IPS-18a (cell line): ENCODE measurements at regions not wholly inside any gene's neighbourhood (a gene's known extent, or its start where the extent isn't known, plus 50 kb on each side); places are given as distances from the start of the nearest gene placed in this dataset.

Experiments
- H3K27ac ChIP-seq: one replicate; pipeline ENCODE4 v1.5.1; 2013; ENCODE audit warnings: low read length
- H3K27me3 ChIP-seq: one replicate; pipeline ENCODE4 v1.6.1; 2013; ENCODE audit warnings: mild to moderate bottlenecking, low read length; ENCODE audit not compliant: control insufficient read depth, insufficient read depth
- H3K36me3 ChIP-seq: one replicate; pipeline ENCODE4 v1.6.1; 2013; ENCODE audit warnings: low read depth, low read length; ENCODE audit not compliant: control insufficient read depth
- H3K4me1 ChIP-seq: one replicate; pipeline ENCODE4 v1.6.1; 2013; ENCODE audit warnings: low read depth, low read length; ENCODE audit not compliant: control insufficient read depth
- H3K4me3 ChIP-seq: one replicate; pipeline ENCODE4 v1.5.1; 2013; ENCODE audit warnings: low read length
- H3K9ac ChIP-seq: one replicate; pipeline ENCODE4 v1.6.1; 2013; ENCODE audit warnings: mild to moderate bottlenecking, low read length, moderate library complexity
- H3K9me3 ChIP-seq: one replicate; pipeline ENCODE4 v1.6.1; 2013; ENCODE audit warnings: low read depth, low read length; ENCODE audit not compliant: control insufficient read depth

- Histone ChIP-seq H3K36me3 (no peaks in the 10 kb centered on the region), H3K27me3 (no peaks in the 10 kb centered on the region), H3K27ac (no peak overlapping the region), H3K4me1 (no peaks in the 10 kb centered on the region), H3K4me3 (no peak overlapping the region), H3K9ac (no peak overlapping the region), H3K9me3 (no peaks in the 10 kb centered on the region)
Measured at GRCh38 chr7:15922002-15922401, 235.5 kb upstream of the MEOX2 start.

DNA sequence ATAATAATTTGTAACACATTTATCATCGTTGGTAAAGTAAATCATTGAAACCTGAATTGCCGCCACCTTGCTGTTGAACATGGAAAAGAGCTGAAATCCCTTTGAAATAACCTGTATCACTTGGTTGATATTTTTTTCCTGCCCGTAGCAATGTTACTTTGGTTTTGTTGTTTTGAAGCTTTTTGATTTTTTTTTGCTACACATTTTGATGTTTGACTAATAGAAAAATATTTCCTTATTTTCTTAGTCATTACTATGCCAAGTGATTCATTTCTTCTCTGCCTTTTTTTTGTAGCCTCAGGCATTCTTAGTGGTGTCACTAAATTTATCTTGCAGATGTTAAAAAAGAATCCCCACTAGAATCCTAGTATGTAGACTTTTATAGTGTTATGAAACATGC is 235.1 kb upstream of the MEOX2 start:
- H3K27ac ChIP-seq = no peak overlapping the region
- no peaks in the 10 kb centered on the region for H3K9me3 ChIP-seq
- H3K9ac ChIP-seq = no peak overlapping the region
- H3K27me3 ChIP-seq = no peaks in the 10 kb centered on the region
- H3K4me1 ChIP-seq = no peaks in the 10 kb centered on the region
- H3K36me3 ChIP-seq = no peaks in the 10 kb centered on the region
- no peak overlapping the region for H3K4me3 ChIP-seq

DNA sequence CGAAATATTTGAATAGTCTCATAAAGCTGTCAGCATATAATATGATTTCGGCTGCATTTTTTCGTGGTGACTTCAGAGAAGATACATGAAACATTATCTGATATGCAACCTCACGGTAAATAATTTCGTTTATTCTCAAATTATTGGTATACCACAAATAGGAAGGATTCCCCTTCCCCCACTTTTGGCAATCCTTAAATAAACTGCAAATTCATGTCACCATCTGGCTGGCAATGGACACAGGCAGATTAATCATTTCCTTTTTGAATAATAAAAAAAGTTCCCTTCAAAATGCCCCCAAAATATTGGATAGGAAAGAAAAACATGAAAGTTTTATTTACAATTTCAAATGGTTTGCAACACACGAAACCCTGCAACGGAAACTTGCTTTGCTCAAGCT is 234.5 kb upstream of the MEOX2 start:
- Histone ChIP-seq H3K27me3 (no peaks in the 10 kb centered on the region), H3K9me3 (no peaks in the 10 kb centered on the region), H3K4me1 (no peaks in the 10 kb centered on the region), H3K36me3 (no peaks in the 10 kb centered on the region), H3K27ac (no peak overlapping the region), H3K4me3 (no peak overlapping the region), H3K9ac (no peak overlapping the region)

DNA sequence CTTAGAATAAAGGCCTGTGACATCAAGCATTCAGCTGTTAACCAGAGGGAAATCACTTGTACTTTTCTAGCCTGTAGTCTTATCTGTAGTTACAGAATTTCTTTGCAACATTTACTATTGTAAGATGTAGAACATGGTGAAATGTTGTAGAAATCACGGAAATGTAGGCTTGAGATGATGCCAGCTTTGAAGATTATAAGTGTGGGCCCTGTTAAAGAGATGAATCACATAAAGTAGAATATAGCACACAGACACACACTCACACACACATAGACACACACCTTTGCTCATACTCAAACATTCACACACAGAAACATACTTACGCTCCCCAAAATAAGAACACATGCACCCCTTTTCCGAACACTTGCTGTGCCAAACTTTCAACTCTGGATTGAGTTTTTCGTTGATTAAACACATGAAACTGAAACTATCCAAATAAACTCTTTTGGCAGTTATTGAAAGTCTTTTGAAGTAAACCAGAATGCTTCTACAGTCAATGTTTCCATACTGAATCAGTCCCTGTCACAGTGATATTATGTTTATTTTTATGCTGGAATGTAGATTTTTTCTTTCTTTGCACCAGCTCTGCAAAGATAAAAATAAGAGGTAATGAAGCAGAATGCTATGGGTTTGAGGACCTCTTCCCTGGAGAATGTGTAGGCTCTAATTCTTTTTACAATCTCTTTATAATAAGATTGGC is 230.3 kb upstream of the MEOX2 start:
- Histone ChIP-seq H3K27me3 (no peaks in the 10 kb centered on the region), H3K9me3 (no peaks in the 10 kb centered on the region), H3K4me1 (no peaks in the 10 kb centered on the region), H3K27ac (no peak overlapping the region), H3K36me3 (no peaks in the 10 kb centered on the region), H3K9ac (no peak overlapping the region), H3K4me3 (no peak overlapping the region)

GRCh38 chr7:15915686-15916293 is 229.3 kb upstream of the MEOX2 start:
- Histone ChIP-seq H3K27ac (no peak overlapping the region), H3K9me3 (no peaks in the 10 kb centered on the region)

GRCh38 chr7:15914611-15915010 is 228.1 kb upstream of the MEOX2 start:
- no peaks in the 10 kb centered on the region for H3K4me1 ChIP-seq
- H3K4me3 ChIP-seq = no peak overlapping the region
- no peak overlapping the region for H3K27ac ChIP-seq
- H3K9me3 ChIP-seq = no peaks in the 10 kb centered on the region
- H3K36me3 ChIP-seq = no peaks in the 10 kb centered on the region
- H3K27me3 ChIP-seq = no peaks in the 10 kb centered on the region
- H3K9ac ChIP-seq = no peak overlapping the region

More at GRCh38 chr7:15915686-15916293, 229.3 kb upstream of the MEOX2 start:
- H3K27me3 ChIP-seq = no peaks in the 10 kb centered on the region
- H3K9ac ChIP-seq = no peak overlapping the region
- H3K4me3 ChIP-seq = no peak overlapping the region
- no peaks in the 10 kb centered on the region for H3K4me1 ChIP-seq
- H3K36me3 ChIP-seq = no peaks in the 10 kb centered on the region

DNA sequence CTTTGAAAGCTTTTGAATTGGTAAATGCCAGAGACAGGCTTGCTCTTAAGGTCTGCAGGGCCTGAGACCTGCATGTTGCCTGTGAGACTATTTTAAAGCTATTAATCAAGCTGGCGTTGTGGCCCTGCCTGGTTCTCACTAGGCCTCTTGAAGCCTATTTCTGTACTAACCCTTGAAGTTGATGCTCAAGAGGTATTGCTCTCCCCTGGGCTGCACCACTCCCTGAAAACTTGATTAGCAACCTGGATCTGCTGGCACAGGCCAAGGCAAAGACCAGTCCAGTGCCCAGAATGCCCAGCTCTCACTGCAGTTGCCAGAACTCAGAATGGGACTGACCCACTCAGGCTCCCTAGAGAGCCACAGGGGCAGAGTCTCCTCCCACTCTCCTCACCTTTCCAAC is 220.0 kb upstream of the MEOX2 start:
- Histone ChIP-seq H3K4me1 (no peaks in the 10 kb centered on the region), H3K9me3 (no peaks in the 10 kb centered on the region), H3K27me3 (no peaks in the 10 kb centered on the region), H3K36me3 (no peaks in the 10 kb centered on the region), H3K9ac (no peak overlapping the region), H3K4me3 (no peak overlapping the region), H3K27ac (no peak overlapping the region)

DNA sequence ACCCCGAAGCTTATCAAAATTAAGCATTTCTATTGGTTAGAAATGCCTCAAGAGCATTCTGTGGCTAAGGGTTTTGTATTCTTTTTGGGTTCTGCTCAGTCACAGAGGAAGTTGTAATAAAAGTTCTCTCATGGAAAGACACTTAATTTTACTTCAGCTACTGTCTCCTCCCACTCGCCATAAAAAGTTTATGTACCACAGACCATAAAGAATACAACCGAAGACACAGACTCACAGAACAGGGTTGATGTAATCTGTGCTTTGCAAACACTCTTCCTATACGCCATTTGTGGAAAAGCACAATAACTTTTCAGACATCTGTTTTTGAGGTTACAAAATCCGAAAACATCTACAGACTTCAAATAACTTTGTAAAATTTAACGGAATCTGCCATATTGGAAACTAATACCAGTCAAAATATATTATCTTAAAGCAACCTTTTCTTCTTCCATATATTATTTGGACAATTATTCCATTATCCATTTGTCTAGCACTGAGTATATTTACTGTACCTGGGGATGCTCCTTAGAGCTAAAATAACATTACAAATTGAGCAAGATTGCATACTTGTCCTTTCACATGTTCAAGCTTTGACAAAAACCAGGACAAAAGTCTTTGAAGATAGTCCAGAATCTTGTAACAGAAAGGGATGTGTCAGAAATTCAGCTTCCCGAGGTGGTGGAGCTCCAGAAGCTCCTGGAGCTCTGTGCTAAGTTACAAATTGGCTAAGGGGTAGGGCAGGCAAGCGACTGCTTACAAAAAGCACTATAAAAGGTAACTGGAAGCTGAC is 219.0 kb upstream of the MEOX2 start:
- no peaks in the 10 kb centered on the region for H3K9me3 ChIP-seq
- no peaks in the 10 kb centered on the region for H3K36me3 ChIP-seq
- H3K4me1 ChIP-seq = no peaks in the 10 kb centered on the region
- no peaks in the 10 kb centered on the region for H3K27me3 ChIP-seq
- no peak overlapping the region for H3K27ac ChIP-seq
- no peak overlapping the region for H3K4me3 ChIP-seq
- H3K9ac ChIP-seq = no peak overlapping the region

GRCh38 chr7:15891151-15891881 is 204.8 kb upstream of the MEOX2 start:
- Histone ChIP-seq H3K4me1 (no peaks in the 10 kb centered on the region), H3K9me3 (no peaks in the 10 kb centered on the region), H3K27ac (no peak overlapping the region), H3K27me3 (no peaks in the 10 kb centered on the region), H3K36me3 (no peaks in the 10 kb centered on the region), H3K9ac (no peak overlapping the region), H3K4me3 (no peak overlapping the region)

- H3K27me3 ChIP-seq = no peaks in the 10 kb centered on the region
- no peaks in the 10 kb centered on the region for H3K36me3 ChIP-seq
- H3K4me1 ChIP-seq = no peaks in the 10 kb centered on the region
- no peaks in the 10 kb centered on the region for H3K9me3 ChIP-seq
- H3K27ac ChIP-seq = no peak overlapping the region
- H3K9ac ChIP-seq = no peak overlapping the region
- H3K4me3 ChIP-seq = no peak overlapping the region
Measured at GRCh38 chr7:15889507-15889906, 203.0 kb upstream of the MEOX2 start.

GRCh38 chr7:15888090-15888489 is 201.6 kb upstream of the MEOX2 start:
- H3K4me3 ChIP-seq = no peak overlapping the region
- H3K27me3 ChIP-seq = no peaks in the 10 kb centered on the region
- H3K9me3 ChIP-seq = no peaks in the 10 kb centered on the region
- no peak overlapping the region for H3K27ac ChIP-seq
- no peak overlapping the region for H3K9ac ChIP-seq
- H3K36me3 ChIP-seq = no peaks in the 10 kb centered on the region
- no peaks in the 10 kb centered on the region for H3K4me1 ChIP-seq
